Subcutaneous abdominal adipose tissue (tissue), 5 donors: ENCODE measurements at regions not wholly inside any gene's neighbourhood (a gene's known extent, or its start where the extent isn't known, plus 50 kb on each side); places are given as distances from the start of the nearest gene placed in this dataset.

Source experiments
- H3K27ac ChIP-seq: one replicate; pipeline ENCODE4 v1.7.0; 2013; ENCODE audit warnings: low read depth, mild to moderate bottlenecking, inconsistent platforms, low read length, moderate library complexity
- H3K27me3 ChIP-seq, 5 donors: one replicate each; pipeline ENCODE4 v1.7.0; 2013; ENCODE audit warnings: low read length in 5 of 5, inconsistent platforms in 1 of 5; ENCODE audit not compliant: control insufficient read depth in 5 of 5, insufficient read depth in 4 of 5
- H3K36me3 ChIP-seq, 5 donors: one replicate each; pipeline ENCODE4 v1.7.0; 2013; ENCODE audit warnings: low read length in 5 of 5; ENCODE audit not compliant: control insufficient read depth in 5 of 5, insufficient read depth in 5 of 5
- H3K4me1 ChIP-seq, 5 donors: one replicate each; pipeline ENCODE4 v1.7.0; 2013; ENCODE audit warnings: low read length in 5 of 5, mild to moderate bottlenecking in 3 of 5, moderate library complexity in 1 of 5; ENCODE audit not compliant: control insufficient read depth in 5 of 5, insufficient read depth in 5 of 5
- H3K4me3 ChIP-seq, 5 donors: one replicate each; pipeline ENCODE4 v1.7.0; 2013; ENCODE audit warnings: low read length in 5 of 5, low read depth in 1 of 5
- H3K9ac ChIP-seq, 5 donors: one replicate each; pipeline ENCODE4 v1.7.0; 2013; ENCODE audit warnings: low read length in 5 of 5, mild to moderate bottlenecking in 4 of 5, moderate library complexity in 3 of 5
- H3K9me3 ChIP-seq, 5 donors: one replicate each; pipeline ENCODE4 v1.7.0; 2013; ENCODE audit warnings: low read length in 5 of 5; ENCODE audit not compliant: control insufficient read depth in 5 of 5
- donor health status: healthy.
- donor health status: healthy.
- donor health status: healthy.
- donor health status: healthy.
- donor health status: healthy.

DNA sequence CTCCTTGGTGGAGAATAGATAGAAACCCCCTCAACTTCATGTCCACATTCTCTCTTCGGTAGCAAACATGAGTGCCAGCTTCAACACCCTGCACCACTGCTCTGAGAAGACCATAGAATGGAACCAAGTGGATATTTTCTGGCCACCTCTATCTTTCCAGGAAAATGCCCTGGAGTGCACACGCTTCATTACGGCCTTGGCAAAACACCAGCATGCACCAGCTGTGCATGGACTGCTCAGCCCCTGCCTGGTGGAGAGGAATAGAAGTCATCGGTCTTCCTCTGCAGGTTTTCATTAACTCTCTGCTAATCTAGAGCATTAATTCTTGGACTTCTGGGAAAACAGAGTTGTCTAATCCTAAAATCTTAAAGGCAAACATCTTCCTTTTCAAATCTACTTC is 211.6 kb upstream of the TMEM161B start:
- Histone ChIP-seq H3K9ac (no peak overlapping the region), H3K27ac (no peak overlapping the region), H3K4me1 (no peaks in the 10 kb centered on the region), H3K27me3 (no peaks in the 10 kb centered on the region), H3K9me3 (no peaks in the 10 kb centered on the region), H3K36me3 (no peaks in the 10 kb centered on the region), H3K4me3 (no peak overlapping the region)

DNA sequence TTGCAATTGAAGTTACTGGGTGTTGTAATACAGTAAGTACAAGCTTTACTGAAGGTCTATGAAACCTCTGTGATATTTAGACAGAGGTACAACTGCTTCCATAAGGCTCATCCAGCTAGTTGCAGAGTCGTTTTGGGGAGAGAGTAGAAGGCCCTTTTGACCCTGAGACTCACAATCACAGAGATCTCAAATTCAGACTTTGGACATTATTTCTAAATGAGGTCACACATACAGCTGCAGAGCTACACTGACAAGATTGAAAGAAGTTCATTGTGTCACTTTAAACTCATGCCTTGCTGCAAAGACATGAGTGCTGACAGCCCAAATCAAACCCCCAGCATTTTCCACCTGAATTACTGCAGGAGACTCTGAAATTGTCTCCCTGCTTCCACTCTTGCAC is 205.9 kb upstream of the TMEM161B start:
- H3K4me3 ChIP-seq: no peak overlapping the region
- H3K4me1 ChIP-seq: no peaks in the 10 kb centered on the region
- H3K36me3 ChIP-seq: no peaks in the 10 kb centered on the region
- no peak overlapping the region for H3K9ac ChIP-seq
- no peak overlapping the region for H3K27ac ChIP-seq
- no peaks in the 10 kb centered on the region for H3K27me3 ChIP-seq
- peaks cover 0 to 5% (median 0%) of the 10 kb centered on the region in 5 donors for H3K9me3 ChIP-seq

DNA sequence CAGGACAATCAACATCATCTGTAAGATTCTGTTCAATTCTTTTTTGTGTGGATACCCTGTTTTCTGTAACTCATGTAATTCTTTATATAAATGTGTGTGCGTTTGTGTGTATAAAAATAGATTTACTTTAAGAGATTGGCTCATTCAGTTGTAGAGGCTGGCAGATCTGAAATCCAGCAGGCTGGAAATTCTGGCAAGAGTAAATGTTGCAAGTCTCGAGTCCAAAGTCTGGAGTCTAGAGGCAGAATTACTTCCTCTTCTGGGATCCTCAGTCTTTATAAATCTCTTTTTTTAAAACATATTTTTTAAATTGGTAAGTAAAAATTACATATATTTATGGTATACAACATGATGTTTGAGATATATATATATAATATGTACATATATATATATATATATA is 202.1 kb upstream of the TMEM161B start:
- no peaks in the 10 kb centered on the region for H3K27me3 ChIP-seq
- H3K4me3 ChIP-seq: no peak overlapping the region
- H3K4me1 ChIP-seq: no peaks in the 10 kb centered on the region
- no peaks in the 10 kb centered on the region for H3K36me3 ChIP-seq
- no peak overlapping the region for H3K9ac ChIP-seq
- H3K9me3 ChIP-seq: peaks cover 0 to 5% (median 0%) of the 10 kb centered on the region in 5 donors
- H3K27ac ChIP-seq: no peak overlapping the region

DNA sequence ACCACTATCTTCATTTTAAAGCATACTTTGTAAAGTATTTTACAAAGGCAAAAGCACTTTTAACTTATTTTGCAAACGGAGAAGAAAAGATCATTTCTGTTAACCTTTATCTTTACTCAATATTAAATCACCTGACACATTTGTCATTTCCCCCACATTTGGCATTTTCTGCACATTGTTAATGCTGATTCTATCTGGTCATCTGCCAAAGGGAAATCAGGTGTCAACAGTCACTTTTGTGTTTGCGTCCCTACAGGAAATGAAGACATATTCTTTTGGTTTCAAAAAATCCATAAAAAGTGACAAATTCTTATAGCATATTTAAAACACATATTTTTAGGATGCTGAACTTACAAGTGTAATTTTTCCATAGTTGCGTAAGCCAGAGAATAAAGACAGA is 191.3 kb upstream of the TMEM161B start:
- H3K4me3 ChIP-seq: no peak overlapping the region
- no peaks in the 10 kb centered on the region for H3K27me3 ChIP-seq
- no peak overlapping the region for H3K27ac ChIP-seq
- H3K9me3 ChIP-seq: no peaks in the 10 kb centered on the region
- no peaks in the 10 kb centered on the region for H3K4me1 ChIP-seq
- no peak overlapping the region for H3K9ac ChIP-seq
- no peaks in the 10 kb centered on the region for H3K36me3 ChIP-seq

DNA sequence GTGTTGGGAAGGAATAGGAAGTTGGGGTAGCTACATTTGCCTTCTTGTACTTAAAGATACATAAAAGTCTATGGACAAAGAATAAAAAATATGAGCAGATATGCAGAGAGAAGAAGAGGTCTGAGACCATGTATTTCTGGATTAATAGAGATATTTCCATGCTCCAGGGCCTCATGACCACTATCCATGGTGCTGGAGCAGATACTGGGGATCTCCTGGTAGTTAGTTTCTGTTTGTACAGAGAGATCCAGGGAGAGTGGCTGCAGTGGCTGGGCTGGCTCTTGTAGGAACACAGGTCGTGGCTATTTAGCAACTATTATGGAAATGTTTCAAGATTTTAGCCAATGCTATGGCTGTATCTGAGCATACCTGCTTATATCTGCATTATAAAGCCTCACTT is 184.2 kb upstream of the TMEM161B start:
- H3K27me3 ChIP-seq: no peaks in the 10 kb centered on the region
- no peak overlapping the region for H3K9ac ChIP-seq
- no peaks in the 10 kb centered on the region for H3K9me3 ChIP-seq
- no peaks in the 10 kb centered on the region for H3K4me1 ChIP-seq
- H3K36me3 ChIP-seq: no peaks in the 10 kb centered on the region
- H3K4me3 ChIP-seq: no peak overlapping the region
- H3K27ac ChIP-seq: no peak overlapping the region

DNA sequence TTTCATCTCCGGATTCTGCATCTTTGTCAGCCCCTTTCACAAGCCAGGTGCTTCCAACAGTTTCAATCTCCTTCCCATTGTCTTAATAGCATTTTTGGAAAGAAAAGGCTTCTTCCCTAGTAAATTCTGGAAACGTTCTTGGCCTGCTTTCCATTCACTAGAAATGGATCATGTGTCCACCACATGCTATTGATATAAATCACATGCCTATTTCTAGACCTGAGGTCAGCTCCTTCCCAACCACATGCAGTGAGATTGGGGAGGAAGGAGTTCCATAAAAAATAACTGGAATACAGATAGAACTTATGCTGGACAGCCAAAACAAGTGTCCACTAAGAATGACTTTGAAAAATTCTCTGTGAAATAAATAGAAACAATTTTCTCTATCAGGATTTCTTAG is 181.6 kb upstream of the TMEM161B start:
- Histone ChIP-seq H3K36me3 (no peaks in the 10 kb centered on the region), H3K9me3 (no peaks in the 10 kb centered on the region), H3K27ac (no peak overlapping the region), H3K4me3 (no peak overlapping the region), H3K27me3 (no peaks in the 10 kb centered on the region), H3K4me1 (no peaks in the 10 kb centered on the region), H3K9ac (no peak overlapping the region)

DNA sequence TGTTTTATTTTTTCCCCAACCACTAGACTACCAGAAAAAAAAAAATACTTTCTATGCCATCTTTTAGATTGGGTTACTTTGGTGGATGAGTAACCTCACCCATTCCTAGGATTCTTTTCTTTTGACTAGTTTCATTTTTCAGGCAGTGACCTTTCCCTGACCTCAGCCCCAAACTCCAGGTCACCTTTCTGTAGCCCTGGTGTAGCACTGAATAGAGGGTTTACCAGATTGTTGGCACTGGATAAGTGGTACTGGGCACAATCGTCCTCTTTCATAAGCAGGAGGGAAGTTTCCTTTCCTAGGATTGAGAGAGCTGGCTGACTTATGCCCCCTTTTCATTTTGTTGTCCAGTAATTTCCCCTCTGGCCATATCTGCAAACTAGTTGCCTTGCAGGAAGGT is 169.4 kb upstream of the TMEM161B start:
- Histone ChIP-seq H3K27ac (no peak overlapping the region), H3K4me1 (no peaks in the 10 kb centered on the region), H3K27me3 (no peaks in the 10 kb centered on the region), H3K4me3 (no peak overlapping the region), H3K36me3 (no peaks in the 10 kb centered on the region), H3K9ac (no peak overlapping the region), H3K9me3 (peaks cover 0 to 6% (median 0%) of the 10 kb centered on the region in 5 donors)

DNA sequence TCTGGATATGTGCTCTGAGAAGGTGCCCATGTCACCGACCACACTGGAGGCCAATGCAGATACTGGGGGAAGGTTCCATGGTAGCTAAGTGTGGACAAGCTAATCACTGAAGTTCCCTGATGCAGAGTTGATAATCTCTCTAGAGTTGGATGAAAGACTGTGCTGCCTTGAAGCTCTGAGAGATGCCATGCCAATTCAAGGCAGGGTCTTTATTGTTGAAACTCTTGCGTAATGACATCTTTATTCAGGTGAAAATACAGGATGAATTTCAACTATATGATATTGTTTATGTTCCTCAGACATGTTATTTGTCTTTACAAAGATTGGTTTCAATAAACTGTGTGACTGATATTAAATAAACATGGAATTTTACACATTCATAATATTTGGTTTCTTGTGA is 167.6 kb upstream of the TMEM161B start:
- Histone ChIP-seq H3K9me3 (peaks cover 0 to 6% (median 0%) of the 10 kb centered on the region in 5 donors), H3K27ac (no peak overlapping the region), H3K4me3 (no peak overlapping the region), H3K4me1 (no peaks in the 10 kb centered on the region), H3K27me3 (no peaks in the 10 kb centered on the region), H3K36me3 (no peaks in the 10 kb centered on the region), H3K9ac (no peak overlapping the region)

DNA sequence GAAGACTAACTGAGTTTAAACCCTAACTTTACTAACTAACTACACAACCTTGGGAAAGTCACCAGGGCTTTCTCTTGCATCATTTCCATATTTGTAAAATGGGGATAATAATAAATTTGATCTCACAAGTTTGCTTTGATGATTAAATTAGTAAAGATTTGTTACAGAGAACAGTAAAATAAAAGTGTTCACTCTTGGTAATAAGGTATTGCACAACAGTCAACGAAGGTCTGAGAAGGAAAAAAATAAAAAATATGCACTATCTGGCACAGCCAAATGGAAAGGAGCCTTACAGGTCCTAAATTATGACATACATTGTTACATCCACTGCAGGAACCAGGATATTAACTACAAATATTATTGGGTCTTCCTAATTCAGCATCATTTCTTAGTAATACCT is 160.0 kb upstream of the TMEM161B start:
- no peak overlapping the region for H3K4me3 ChIP-seq
- peaks cover 0 to 2% (median 0%) of the 10 kb centered on the region in 5 donors for H3K9me3 ChIP-seq
- H3K36me3 ChIP-seq: no peaks in the 10 kb centered on the region
- H3K27me3 ChIP-seq: no peaks in the 10 kb centered on the region
- H3K4me1 ChIP-seq: no peaks in the 10 kb centered on the region
- H3K27ac ChIP-seq: no peak overlapping the region
- no peak overlapping the region for H3K9ac ChIP-seq

DNA sequence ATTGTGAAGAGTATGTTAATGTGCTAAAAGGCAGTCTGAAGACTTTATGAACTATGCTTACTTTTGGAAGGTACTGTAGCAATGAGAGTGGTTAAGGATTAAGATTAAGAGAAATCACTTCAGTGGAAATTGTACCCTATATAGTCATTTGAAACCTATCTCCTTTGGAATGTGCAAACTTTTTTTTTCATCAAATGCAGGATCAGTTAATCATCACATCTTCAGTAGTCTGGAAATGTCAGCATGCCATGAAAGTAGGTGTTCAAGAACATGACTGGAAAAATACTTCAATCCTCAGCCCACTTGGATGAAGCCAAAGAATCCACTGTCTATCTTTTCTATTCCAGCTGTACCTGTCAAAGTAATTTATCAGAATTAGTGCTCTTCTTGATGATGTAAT is 157.8 kb upstream of the TMEM161B start:
- no peaks in the 10 kb centered on the region for H3K36me3 ChIP-seq
- no peak overlapping the region for H3K9ac ChIP-seq
- no peak overlapping the region for H3K27ac ChIP-seq
- H3K4me1 ChIP-seq: no peaks in the 10 kb centered on the region
- no peak overlapping the region for H3K4me3 ChIP-seq
- peaks cover 0 to 2% (median 0%) of the 10 kb centered on the region in 5 donors for H3K9me3 ChIP-seq
- no peaks in the 10 kb centered on the region for H3K27me3 ChIP-seq

DNA sequence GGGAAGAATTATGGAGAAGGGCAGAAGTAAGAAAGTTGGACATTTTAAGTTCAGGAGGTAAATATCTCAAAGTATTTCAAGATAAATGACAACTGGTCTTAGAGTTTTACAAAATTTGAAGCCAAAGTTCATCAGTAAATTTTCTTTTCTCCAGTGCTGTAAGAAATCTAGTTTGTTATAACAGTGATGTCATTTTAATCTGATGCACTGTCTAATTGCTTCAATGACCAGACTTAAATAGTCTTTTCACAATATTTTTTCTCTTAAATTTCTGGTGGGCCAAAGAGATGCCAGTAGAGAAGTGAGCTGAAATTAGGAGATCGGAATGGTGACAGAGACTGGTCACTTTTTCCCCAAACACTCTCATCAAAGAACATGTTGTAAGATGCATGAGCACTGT is 156.5 kb upstream of the TMEM161B start:
- Histone ChIP-seq H3K9ac (no peak overlapping the region), H3K36me3 (no peaks in the 10 kb centered on the region), H3K4me3 (no peak overlapping the region), H3K27ac (no peak overlapping the region), H3K27me3 (no peaks in the 10 kb centered on the region), H3K9me3 (peaks cover 0 to 2% (median 0%) of the 10 kb centered on the region in 5 donors), H3K4me1 (no peaks in the 10 kb centered on the region)
